PC-3 (cell line): ENCODE measurements at regions not wholly inside any gene's neighbourhood (a gene's known extent, or its start where the extent isn't known, plus 50 kb on each side); places are given as distances from the start of the nearest gene placed in this dataset.
"Not testable (repeated sequence)": the region's sequence is repeated elsewhere in the genome, so short reads cannot be mapped to it uniquely, and the experiment has no call there.

Experiments used
- CTCF ChIP-seq: fragments of 300-600 bp; sonication (generic); conservative IDR thresholded peaks from 2 replicates; pipeline ENCODE4 v1.5.1; 2017; ENCODE audit warnings: antibody characterized with exemption, low read depth, mild to moderate bottlenecking, low read length
- EZH2 ChIP-seq: fragments of 300-600 bp; sonication (generic); IDR thresholded peaks from one replicate; pipeline ENCODE4 v1.6.1; 2017; ENCODE audit warnings: antibody characterized with exemption, mild to moderate bottlenecking, low read length; ENCODE audit not compliant: unreplicated experiment
- EZH2phosphoT487 ChIP-seq: fragments of 300-600 bp; sonication (generic); IDR thresholded peaks from 2 replicates; pipeline ENCODE4 v1.6.1; 2018; ENCODE audit warnings: mild to moderate bottlenecking, antibody characterized with exemption, low read length, borderline replicate concordance

GRCh38 chr11:115633977-115634376 is 129.8 kb upstream of the CADM1 start:
- not testable (repeated sequence) for TF ChIP-seq CTCF, EZH2, EZH2phosphoT487
